H1 (cell line): ENCODE measurements at regions not wholly inside any gene's neighbourhood (a gene's known extent, or its start where the extent isn't known, plus 50 kb on each side); places are given as distances from the start of the nearest gene placed in this dataset.

Experiments
- CTCF ChIA-PET: fragments of 300-600 bp; sonication (Branson Sonifier 250); formaldehyde crosslinking; loops from one replicate; lab custom pipeline; 2021; ENCODE audit not compliant: partially characterized antibody; lab: Charles Lee
- POLR2A ChIA-PET: fragments of 300-600 bp; sonication (Branson Sonifier 250); formaldehyde crosslinking; loops from one replicate; lab custom pipeline; 2021; ENCODE audit warnings: inconsistent platforms; ENCODE audit not compliant: partially characterized antibody; lab: Charles Lee
- DNase-seq, 2 experiments: peaks; one replicate each; pipeline versions ENCODE4 v3.0.0 to v3.0.0-alpha.2; 2010 to 2022; ENCODE audit warnings: low spot score in 2 of 2, low read depth in 1 of 2, mixed read lengths in 1 of 2
- FAIRE-seq: peaks from 2 replicates; lab custom pipeline; 2011; peaks lifted over from hg19 to GRCh38; lab: Jason Lieb, UNC
- H2AFZ ChIP-seq: 2 replicates; pipeline ENCODE4 v1.8.1; 2012; ENCODE audit warnings: low read length, inconsistent platforms
- H2AK5ac ChIP-seq: 2 replicates; pipeline ENCODE4 v1.6.1; 2013; ENCODE audit warnings: low read depth, low read length
- H2BK120ac ChIP-seq: replicated peaks from 2 replicates; pipeline ENCODE3; 2013; ENCODE audit warnings: low read depth, low read length, inconsistent platforms
- H2BK12ac ChIP-seq: 2 replicates; pipeline ENCODE4 v1.6.1; 2013; ENCODE audit warnings: low read depth, low read length
- H2BK15ac ChIP-seq: 2 replicates; pipeline ENCODE4 v1.6.1; 2013; ENCODE audit warnings: low read length
- H2BK20ac ChIP-seq: 2 replicates; pipeline ENCODE4 v1.6.1; 2013; ENCODE audit warnings: low read length
- H2BK5ac ChIP-seq: 2 replicates; pipeline ENCODE4 v1.6.1; 2013; ENCODE audit warnings: low read depth, low read length
- H3K14ac ChIP-seq: 2 replicates; pipeline ENCODE4 v1.6.1; 2013; ENCODE audit warnings: inconsistent platforms; ENCODE audit not compliant: insufficient read length
- H3K18ac ChIP-seq: 2 replicates; pipeline ENCODE4 v1.6.1; 2013; ENCODE audit warnings: low read length; ENCODE audit errors: extremely low read depth
- H3K23ac ChIP-seq: 2 replicates; pipeline ENCODE4 v1.6.1; 2013; ENCODE audit warnings: inconsistent platforms; ENCODE audit not compliant: insufficient read length
- H3K23me2 ChIP-seq: 2 replicates; pipeline ENCODE4 v1.6.1; 2013; ENCODE audit warnings: low read depth, low read length
- H3K27ac ChIP-seq: 2 replicates; pipeline ENCODE4 v1.6.1; 2011; ENCODE audit warnings: low read depth, low read length, inconsistent platforms
- H3K27me3 ChIP-seq, 4 experiments: replicated peaks in 1 of 4; 1 replicate in 1 of 4; 2 replicates in 3 of 4; pipeline versions ENCODE4 v1.6.1 to v1.8.1; 2011 to 2013; ENCODE audit warnings: low read length in 3 of 4, mild to moderate bottlenecking in 3 of 4, inconsistent platforms in 2 of 4, mixed read lengths in 2 of 4, moderate library complexity in 1 of 4; ENCODE audit not compliant: control insufficient read depth in 3 of 4, insufficient read depth in 3 of 4; ENCODE audit errors: extremely low read depth in 1 of 4
- H3K36me3 ChIP-seq, 4 experiments: 2 replicates each; pipeline versions ENCODE4 v1.6.1 to v1.8.1; 2011 to 2013; ENCODE audit warnings: mild to moderate bottlenecking in 4 of 4, low read length in 3 of 4, moderate library complexity in 2 of 4, control low read depth in 1 of 4, inconsistent platforms in 1 of 4; ENCODE audit not compliant: insufficient read depth in 4 of 4, control insufficient read depth in 2 of 4
- H3K4ac ChIP-seq: replicated peaks from 2 replicates; pipeline ENCODE3; 2013; ENCODE audit warnings: low read length, low read depth, mixed read lengths, inconsistent platforms; ENCODE audit not compliant: insufficient read length
- H3K4me1 ChIP-seq, 4 experiments: replicated peaks in 1 of 4; 1 replicate in 1 of 4; 2 replicates in 3 of 4; pipeline versions ENCODE4 v1.6.1 to v1.8.1; 2011 to 2013; ENCODE audit warnings: low read length in 3 of 4, inconsistent platforms in 2 of 4, mixed read lengths in 1 of 4; ENCODE audit not compliant: insufficient read depth in 4 of 4, control insufficient read depth in 3 of 4
- H3K4me2 ChIP-seq, 2 experiments: 2 replicates each; pipeline versions ENCODE4 v1.6.1 to v1.8.1; 2011 to 2013; ENCODE audit warnings: low read depth in 2 of 2, low read length in 2 of 2, control low read depth in 1 of 2, inconsistent platforms in 1 of 2, mild to moderate bottlenecking in 1 of 2; ENCODE audit not compliant: insufficient read depth in 1 of 2
- H3K4me3 ChIP-seq, 4 experiments: fragments of 200-600, 300-600 bp in 1 of 4; sonication (generic), shearing (Covaris generic), sonication (Bioruptor Twin) in 1 of 4; 2 replicates each; pipeline versions ENCODE4 v1.5.1 to v1.8.1; 2011 to 2016; ENCODE audit warnings: low read length in 4 of 4, low read depth in 3 of 4, control low read depth in 2 of 4, inconsistent platforms in 2 of 4, mild to moderate bottlenecking in 2 of 4, mixed read lengths in 1 of 4, moderate library complexity in 1 of 4; ENCODE audit not compliant: insufficient read depth in 2 of 4; ENCODE audit errors: extremely low read depth in 1 of 4
- H3K56ac ChIP-seq: replicated peaks from 2 replicates; pipeline ENCODE3; 2013; ENCODE audit warnings: low read depth, mild to moderate bottlenecking, mixed read lengths, low read length, inconsistent platforms; ENCODE audit not compliant: insufficient read length
- H3K79me1 ChIP-seq: 2 replicates; pipeline ENCODE4 v1.6.1; 2013; ENCODE audit warnings: low read depth, low read length, control low read depth
- H3K79me2 ChIP-seq, 2 experiments: 2 replicates each; pipeline versions ENCODE4 v1.6.1 to v1.8.1; 2012 to 2013; ENCODE audit warnings: low read length in 2 of 2, mild to moderate bottlenecking in 2 of 2, inconsistent platforms in 1 of 2; ENCODE audit not compliant: insufficient read depth in 2 of 2, control insufficient read depth in 1 of 2
- H3K9ac ChIP-seq, 4 experiments: replicated peaks in 1 of 4; 1 replicate in 1 of 4; 2 replicates in 3 of 4; pipeline versions ENCODE4 v1.6.1 to v1.8.1; 2011 to 2013; ENCODE audit warnings: low read depth in 3 of 4, low read length in 3 of 4, control low read depth in 2 of 4, mild to moderate bottlenecking in 2 of 4, moderate library complexity in 2 of 4, inconsistent platforms in 1 of 4; ENCODE audit errors: extremely low read depth in 1 of 4
- H3K9me3 ChIP-seq, 2 experiments: 2 replicates each; pipeline versions ENCODE4 v1.6.1 to v1.8.1; 2012 to 2013; ENCODE audit warnings: mild to moderate bottlenecking in 2 of 2, moderate library complexity in 2 of 2, control low read depth in 1 of 2, inconsistent platforms in 1 of 2, low read depth in 1 of 2, low read length in 1 of 2, mixed read lengths in 1 of 2; ENCODE audit not compliant: insufficient read depth in 2 of 2
- H4K20me1 ChIP-seq, 2 experiments: replicated peaks in 1 of 2; 2 replicates each; pipeline versions ENCODE3 to v1.8.1; 2011 to 2013; ENCODE audit warnings: inconsistent platforms in 2 of 2, low read length in 2 of 2, mild to moderate bottlenecking in 1 of 2; ENCODE audit not compliant: insufficient read depth in 2 of 2, control insufficient read depth in 1 of 2
- H4K5ac ChIP-seq: 2 replicates; pipeline ENCODE4 v1.6.1; 2013; ENCODE audit warnings: low read length, low read depth, mixed read lengths, inconsistent platforms; ENCODE audit not compliant: insufficient read length
- H4K8ac ChIP-seq: 2 replicates; pipeline ENCODE4 v1.8.0; 2013; ENCODE audit warnings: mild to moderate bottlenecking, moderate library complexity, low read length, inconsistent platforms; ENCODE audit not compliant: insufficient read depth; ENCODE audit errors: extremely low read depth
- H4K91ac ChIP-seq: replicated peaks from 2 replicates; pipeline ENCODE3; 2013; ENCODE audit warnings: low read length, mixed read lengths, inconsistent platforms; ENCODE audit not compliant: insufficient read length
- BCL11A ChIP-seq, 2 experiments: IDR thresholded peaks; one replicate each; pipeline ENCODE4 v1.6.1; 2011; ENCODE audit warnings: low read depth in 2 of 2, low read length in 2 of 2, mild to moderate bottlenecking in 2 of 2
- CBX5 ChIP-seq: fragments of 300-800, 300-1000 bp; sonication (generic); IDR thresholded peaks from 2 replicates; pipeline ENCODE4 v1.7.1; 2016; ENCODE audit warnings: antibody characterized with exemption, low read length, low read depth
- CBX8 ChIP-seq: fragments of 300-800, 300-1000 bp; sonication (generic); IDR thresholded peaks from 2 replicates; pipeline ENCODE4 v1.7.1; 2016; ENCODE audit warnings: low read depth, low read length, borderline replicate concordance
- CHD1 ChIP-seq: IDR thresholded peaks from 2 replicates; pipeline ENCODE4 v1.6.1; 2012; ENCODE audit warnings: low read depth, low read length, improper control_type of control experiment
- EP300 ChIP-seq, 2 experiments: IDR thresholded peaks; 1 replicate in 1 of 2; 2 replicates in 1 of 2; pipeline ENCODE4 v1.6.1; 2011 to 2012; ENCODE audit warnings: low read depth in 2 of 2, low read length in 2 of 2, mild to moderate bottlenecking in 2 of 2, borderline replicate concordance in 1 of 2, inconsistent platforms in 1 of 2, moderate library complexity in 1 of 2
- EZH2 ChIP-seq: fragments of 200-600 bp; sonication (generic); IDR thresholded peaks from 2 replicates; pipeline ENCODE4 v1.7.1; 2012; ENCODE audit warnings: low read depth, mild to moderate bottlenecking, moderate library complexity, low read length, inconsistent platforms; ENCODE audit not compliant: severe bottlenecking
- JUN ChIP-seq: IDR thresholded peaks from 2 replicates; pipeline ENCODE4 v1.6.1; 2011; ENCODE audit warnings: low read depth, mild to moderate bottlenecking, improper control_type of control experiment, low read length
- KDM5A ChIP-seq: fragments of 200-600 bp; IDR thresholded peaks from 2 replicates; pipeline ENCODE4 v1.7.1; 2012; ENCODE audit warnings: mild to moderate bottlenecking, low read length, inconsistent platforms, mixed read lengths
- POLR2A ChIP-seq, 2 experiments: IDR thresholded peaks; 1 replicate in 1 of 2; 2 replicates in 1 of 2; pipeline ENCODE4 v1.6.1; 2011; ENCODE audit warnings: low read depth in 2 of 2, low read length in 2 of 2, mild to moderate bottlenecking in 2 of 2; ENCODE audit errors: control extremely low read depth in 1 of 2
- POU5F1 ChIP-seq: IDR thresholded peaks from 2 replicates; pipeline ENCODE4 v1.6.1; 2011; ENCODE audit warnings: low read depth, mild to moderate bottlenecking, low read length, moderate library complexity
- SIN3A ChIP-seq, 2 experiments: IDR thresholded peaks in 1 of 2; conservative IDR thresholded peaks in 1 of 2; 2 replicates each; pipeline ENCODE4 v1.6.1; 2011 to 2012; ENCODE audit warnings: low read length in 2 of 2, improper control_type of control experiment in 1 of 2, low read depth in 1 of 2, mild to moderate bottlenecking in 1 of 2
- SP2 ChIP-seq: IDR thresholded peaks from 2 replicates; pipeline ENCODE4 v1.6.1; 2012; ENCODE audit warnings: mild to moderate bottlenecking, low read length, inconsistent platforms
- SP4 ChIP-seq: IDR thresholded peaks from 2 replicates; pipeline ENCODE4 v1.6.1; 2012; ENCODE audit warnings: low read length, inconsistent platforms
- WGBS, 2 experiments: shearing (Covaris generic) in 1 of 2; methylation state at CpG; one replicate each; pipeline versions ENCODE4 v1.1.6 to v1.1.7; 2013 to 2015; ENCODE audit warnings: low lambda C conversion rate in 2 of 2, mixed read lengths in 2 of 2, inconsistent platforms in 1 of 2, low coverage in 1 of 2, missing lambda C conversion rate in 1 of 2; ENCODE audit not compliant: insufficient replicate concordance in 2 of 2, insufficient coverage in 1 of 2, insufficient read length in 1 of 2; ENCODE audit errors: extremely low coverage in 1 of 2, missing lambda C conversion rate in 1 of 2; 5-methylcytosine and 5-hydroxymethylcytosine counted together
- TF ChIP-seq, protein P1 (sequence below): IDR thresholded peaks from 2 replicates; pipeline ENCODE4 v1.6.1; 2011; ENCODE audit warnings: low read length, improper control_type of control experiment

GRCh38 chr3:144235489-144235888, 263.9 kb downstream of the DIPK2A start:
- Histone ChIP-seq H3K4ac (no peak overlapping the region), H3K27ac (no peak overlapping the region), H3K56ac (no peak overlapping the region), H3K4me3 (no peak overlapping the region), H3K79me1 (no peaks in the 10 kb centered on the region), H2BK120ac (no peak overlapping the region), H2BK15ac (no peak overlapping the region), H3K79me2 (no peaks in the 10 kb centered on the region), H3K9me3 (no peaks in the 10 kb centered on the region), H4K8ac (no peak overlapping the region), H2AK5ac (no peak overlapping the region), H2AFZ (no peak overlapping the region), H4K91ac (no peak overlapping the region), H2BK5ac (no peak overlapping the region), H2BK20ac (no peak overlapping the region), H3K4me2 (no peak overlapping the region), H2BK12ac (no peak overlapping the region), H4K5ac (no peak overlapping the region), H3K27me3 (no peaks in the 10 kb centered on the region), H3K23me2 (no peaks in the 10 kb centered on the region), H3K36me3 (no peaks in the 10 kb centered on the region), H3K23ac (no peak overlapping the region), H4K20me1 (no peaks in the 10 kb centered on the region), H3K4me1 (no peaks in the 10 kb centered on the region), H3K18ac (no peak overlapping the region), H3K9ac (no peak overlapping the region), H3K14ac (no peak overlapping the region)
- ChIA-PET POLR2A (no interaction called here), CTCF (no interaction called here)
- DNase-seq (no peak), FAIRE-seq (no peak)
- 86% methylated on average over 2 of the region's 2 CpGs; no CpG with 5 or more reads in 1 of the 2 experiments for WGBS, 2 experiments
- TF ChIP-seq SIN3A (conservative IDR thresholded peaks at IDR 0.05 in 1 of 2, IDR thresholded peaks at IDR 0.05 in 1 of 2; ENCODE audit: low read depth in 1 of 2, low read length in 2 of 2) (no peak), EZH2 (no peak), JUN (no peak), BCL11A (IDR thresholded peaks at IDR 0.05; ENCODE audit: low read depth in 2 of 2, low read length in 2 of 2) (no peak), EP300 (IDR thresholded peaks at IDR 0.05; ENCODE audit: borderline replicate concordance in 1 of 2, low read depth in 2 of 2, low read length in 2 of 2) (no peak), SP2 (no peak), POLR2A (IDR thresholded peaks at IDR 0.05; ENCODE audit: control extremely low read depth in 1 of 2, low read depth in 2 of 2, low read length in 2 of 2) (no peak), KDM5A (no peak), CBX8 (no peak), SP4 (no peak), POU5F1 (no peak), CHD1 (no peak), CBX5 (no peak)
- TF ChIP-seq, protein P1, sequence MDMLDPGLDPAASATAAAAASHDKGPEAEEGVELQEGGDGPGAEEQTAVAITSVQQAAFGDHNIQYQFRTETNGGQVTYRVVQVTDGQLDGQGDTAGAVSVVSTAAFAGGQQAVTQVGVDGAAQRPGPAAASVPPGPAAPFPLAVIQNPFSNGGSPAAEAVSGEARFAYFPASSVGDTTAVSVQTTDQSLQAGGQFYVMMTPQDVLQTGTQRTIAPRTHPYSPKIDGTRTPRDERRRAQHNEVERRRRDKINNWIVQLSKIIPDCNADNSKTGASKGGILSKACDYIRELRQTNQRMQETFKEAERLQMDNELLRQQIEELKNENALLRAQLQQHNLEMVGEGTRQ = no peak
